Gastrocnemius medialis (tissue), 4 donors: ENCODE measurements at regions not wholly inside any gene's neighbourhood (a gene's known extent, or its start where the extent isn't known, plus 50 kb on each side); places are given as distances from the start of the nearest gene placed in this dataset.
"Not testable (repeated sequence)": the region's sequence is repeated elsewhere in the genome, so short reads cannot be mapped to it uniquely, and the experiment has no call there.

Experiments used
- ATAC-seq, 2 donors: fragments of 150-250 bp; one replicate each; pipeline ENCODE4 v1.9.1; 2016
- DNase-seq, 2 donors: peaks; one replicate each; pipeline ENCODE4 v3.0.0-alpha.2; 2019
- H3K27ac ChIP-seq, 4 donors: fragments of 200-600 bp; sonication (generic); 1 replicate in 1 of 4; 2 replicates in 3 of 4; pipeline ENCODE4 v1.5.1; 2016 to 2018; ENCODE audit warnings: mild to moderate bottlenecking in 2 of 4, moderate library complexity in 1 of 4
- H3K27me3 ChIP-seq, 3 donors: fragments of 200-600 bp; sonication (generic) in 2 of 3; 1 replicate in 1 of 3; 2 replicates in 2 of 3; pipeline versions ENCODE4 v1.5.1 to v1.6.0; 2016 to 2019; ENCODE audit warnings: mild to moderate bottlenecking in 1 of 3, moderate library complexity in 1 of 3
- H3K36me3 ChIP-seq, 2 donors: fragments of 200-600 bp; sonication (generic) in 1 of 2; one replicate each; pipeline ENCODE4 v1.5.1; 2017 to 2018
- H3K4me1 ChIP-seq, 2 donors: fragments of 200-600 bp; sonication (generic) in 1 of 2; one replicate each; pipeline ENCODE4 v1.5.1; 2016 to 2017; ENCODE audit warnings: mild to moderate bottlenecking in 2 of 2
- H3K4me3 ChIP-seq, 4 donors: fragments of 200-600 bp; sonication (generic) in 3 of 4; 1 replicate in 1 of 4; 2 replicates in 3 of 4; pipeline ENCODE4 v1.5.1; 2016 to 2019; ENCODE audit warnings: mild to moderate bottlenecking in 2 of 4
- H3K9me3 ChIP-seq, 3 donors: fragments of 200-600 bp; sonication (generic) in 2 of 3; 1 replicate in 1 of 3; 2 replicates in 2 of 3; pipeline ENCODE4 v1.5.1; 2016 to 2019
- POLR2A ChIP-seq, 2 donors: fragments of 450-650 bp; IDR thresholded peaks; one replicate each; pipeline ENCODE4 v1.6.1; 2017; ENCODE audit warnings: antibody characterized with exemption in 2 of 2, mild to moderate bottlenecking in 2 of 2, moderate library complexity in 2 of 2
- in situ Hi-C, 4 donors: fragments of 200-750 bp; cut with MboI; loops; one replicate each; pipeline versions ENCODE4 v1.15.0 to v1.8.0; 2017; ENCODE audit warnings: low sequenced_read_pairs in 4 of 4
- intact Hi-C: fragments of 100-400 bp; cut with DNase I; formaldehyde crosslinking; loops from one replicate; pipeline ENCODE4 v1.15.1; 2023; ENCODE audit warnings: low total_unique reads
- TF ChIP-seq, protein P1 (sequence below), 5 experiments: fragments of 450-650 bp in 3 of 5; fragments of 200-600 bp in 2 of 5; sonication (generic) in 2 of 5; IDR thresholded peaks in 4 of 5; conservative IDR thresholded peaks in 1 of 5; 1 replicate in 4 of 5; 2 replicates in 1 of 5; pipeline ENCODE4 v1.5.1; 2016 to 2019; ENCODE audit warnings: antibody characterized with exemption in 5 of 5, mild to moderate bottlenecking in 3 of 5, moderate library complexity in 3 of 5

DNA sequence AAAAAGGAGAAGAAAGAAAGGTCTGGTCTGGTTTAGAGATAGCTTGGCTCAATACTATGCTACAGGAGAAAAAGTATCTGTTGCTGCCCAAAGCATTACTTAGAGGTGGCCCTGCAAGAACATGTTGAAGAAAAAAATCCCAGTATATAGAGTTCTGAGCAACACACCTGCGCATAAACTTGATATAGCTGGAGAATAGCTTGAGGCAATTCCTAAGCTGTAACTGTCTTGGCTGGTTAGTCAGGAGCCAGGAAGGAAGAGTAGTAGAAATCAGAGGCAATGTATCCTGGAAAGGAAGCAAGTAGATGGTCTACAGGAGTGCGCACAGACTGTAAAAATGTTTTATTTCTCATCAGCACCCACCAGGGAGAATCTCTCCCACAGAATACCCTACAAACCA lies 209.7 kb downstream of the SLITRK1 start:
- in situ Hi-C loops = no loop called here
- intact Hi-C loops = no loop called here
- Histone ChIP-seq H3K36me3 (no peaks in the 10 kb centered on the region), H3K4me1 (no peaks in the 10 kb centered on the region), H3K9me3 (no peaks in the 10 kb centered on the region), H3K27me3 (no peaks in the 10 kb centered on the region), H3K27ac (no peak overlapping the region), H3K4me3 (no peak overlapping the region)
- ATAC-seq = no peak
- no peak for TF ChIP-seq POLR2A (IDR thresholded peaks at IDR 0.05)
- TF ChIP-seq, protein P1, sequence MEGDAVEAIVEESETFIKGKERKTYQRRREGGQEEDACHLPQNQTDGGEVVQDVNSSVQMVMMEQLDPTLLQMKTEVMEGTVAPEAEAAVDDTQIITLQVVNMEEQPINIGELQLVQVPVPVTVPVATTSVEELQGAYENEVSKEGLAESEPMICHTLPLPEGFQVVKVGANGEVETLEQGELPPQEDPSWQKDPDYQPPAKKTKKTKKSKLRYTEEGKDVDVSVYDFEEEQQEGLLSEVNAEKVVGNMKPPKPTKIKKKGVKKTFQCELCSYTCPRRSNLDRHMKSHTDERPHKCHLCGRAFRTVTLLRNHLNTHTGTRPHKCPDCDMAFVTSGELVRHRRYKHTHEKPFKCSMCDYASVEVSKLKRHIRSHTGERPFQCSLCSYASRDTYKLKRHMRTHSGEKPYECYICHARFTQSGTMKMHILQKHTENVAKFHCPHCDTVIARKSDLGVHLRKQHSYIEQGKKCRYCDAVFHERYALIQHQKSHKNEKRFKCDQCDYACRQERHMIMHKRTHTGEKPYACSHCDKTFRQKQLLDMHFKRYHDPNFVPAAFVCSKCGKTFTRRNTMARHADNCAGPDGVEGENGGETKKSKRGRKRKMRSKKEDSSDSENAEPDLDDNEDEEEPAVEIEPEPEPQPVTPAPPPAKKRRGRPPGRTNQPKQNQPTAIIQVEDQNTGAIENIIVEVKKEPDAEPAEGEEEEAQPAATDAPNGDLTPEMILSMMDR (IDR thresholded peaks at IDR 0.05 in 4 of 5, conservative IDR thresholded peaks at IDR 0.05 in 1 of 5) = no peak
- no peak for DNase-seq

DNA sequence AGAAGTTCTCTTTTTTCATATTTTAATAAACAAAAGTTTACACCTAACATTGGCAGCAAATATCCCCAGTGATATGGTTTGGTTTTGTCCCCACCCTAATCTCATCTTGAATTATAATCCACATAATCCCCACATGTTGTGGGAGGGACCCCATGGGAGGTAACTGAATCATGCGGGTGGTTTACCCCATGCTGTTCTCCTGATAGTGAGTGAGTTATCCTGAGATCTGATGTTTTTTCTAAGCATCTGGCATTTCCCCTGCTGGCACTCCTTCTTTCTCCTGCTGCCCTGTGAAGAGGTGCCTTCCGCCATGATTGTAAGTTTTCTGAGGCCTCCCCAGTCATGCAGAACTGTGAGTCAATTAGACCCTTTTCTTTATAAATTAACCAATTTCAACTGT lies 214.7 kb downstream of the SLITRK1 start:
- H3K4me3 ChIP-seq = no peak overlapping the region
- no peak for ATAC-seq
- intact Hi-C loops = no loop called here
- no peaks in the 10 kb centered on the region for H3K36me3 ChIP-seq
- H3K27ac ChIP-seq = no peak overlapping the region
- TF ChIP-seq, protein P1 (IDR thresholded peaks at IDR 0.05 in 4 of 5, conservative IDR thresholded peaks at IDR 0.05 in 1 of 5) = no peak
- no peak for TF ChIP-seq POLR2A (IDR thresholded peaks at IDR 0.05)
- H3K27me3 ChIP-seq = no peaks in the 10 kb centered on the region
- H3K4me1 ChIP-seq = no peaks in the 10 kb centered on the region
- H3K9me3 ChIP-seq = no peaks in the 10 kb centered on the region
- in situ Hi-C loops = no loop called here
- DNase-seq = no peak

DNA sequence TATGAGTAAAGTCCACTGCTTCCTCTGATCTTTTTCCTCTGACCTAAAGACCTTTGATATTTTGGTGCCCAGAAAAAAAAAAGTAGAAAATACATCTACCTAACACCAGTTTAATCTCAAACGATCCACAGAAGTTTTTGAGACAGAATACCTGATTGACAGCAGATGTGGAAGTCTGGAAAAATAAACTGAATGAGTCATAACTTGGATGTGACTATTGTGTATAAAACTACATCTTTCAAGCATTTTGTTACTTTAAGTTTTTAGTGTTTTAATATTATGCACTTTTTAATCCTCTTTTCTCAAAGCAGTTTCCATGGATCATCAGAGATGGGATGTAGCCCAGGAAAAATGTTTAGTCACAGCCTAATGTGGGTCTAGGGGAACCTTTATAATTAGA lies 216.1 kb downstream of the SLITRK1 start:
- TF ChIP-seq POLR2A (IDR thresholded peaks at IDR 0.05) = no peak
- TF ChIP-seq, protein P1 (IDR thresholded peaks at IDR 0.05 in 4 of 5, conservative IDR thresholded peaks at IDR 0.05 in 1 of 5) = no peak
- DNase-seq (no peak), ATAC-seq (no peak)
- Histone ChIP-seq H3K27ac (no peak overlapping the region), H3K9me3 (no peaks in the 10 kb centered on the region), H3K36me3 (no peaks in the 10 kb centered on the region), H3K4me1 (no peaks in the 10 kb centered on the region), H3K4me3 (no peak overlapping the region), H3K27me3 (no peaks in the 10 kb centered on the region)
- in situ Hi-C loops (no loop called here), intact Hi-C loops (no loop called here)

DNA sequence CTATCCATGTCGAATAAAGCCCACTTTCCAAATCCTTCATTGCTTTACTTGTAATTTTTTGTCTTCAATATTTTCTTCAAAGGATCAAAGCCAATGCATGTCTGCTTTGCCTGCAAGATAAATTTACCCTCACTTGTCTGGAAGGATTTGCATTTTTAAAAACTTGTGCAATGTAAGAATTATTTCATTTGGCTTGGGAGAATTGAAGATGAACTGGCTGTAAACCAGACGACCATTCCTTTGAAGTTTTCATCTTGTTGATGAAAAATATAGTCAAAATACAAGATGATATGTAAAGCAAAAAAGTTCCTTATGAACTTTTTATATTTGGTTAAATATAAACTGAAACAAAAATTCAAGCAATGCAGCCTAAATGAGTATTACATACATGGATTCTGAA lies 225.0 kb downstream of the SLITRK1 start:
- Histone ChIP-seq H3K4me1 (no peaks in the 10 kb centered on the region), H3K36me3 (no peaks in the 10 kb centered on the region), H3K27me3 (no peaks in the 10 kb centered on the region), H3K9me3 (no peaks in the 10 kb centered on the region), H3K4me3 (no peak overlapping the region), H3K27ac (no peak overlapping the region)
- ATAC-seq (no peak), DNase-seq (no peak)
- intact Hi-C loops (no loop called here), in situ Hi-C loops (no loop called here)
- TF ChIP-seq, protein P1 (IDR thresholded peaks at IDR 0.05 in 4 of 5, conservative IDR thresholded peaks at IDR 0.05 in 1 of 5) = no peak
- no peak for TF ChIP-seq POLR2A (IDR thresholded peaks at IDR 0.05)

DNA sequence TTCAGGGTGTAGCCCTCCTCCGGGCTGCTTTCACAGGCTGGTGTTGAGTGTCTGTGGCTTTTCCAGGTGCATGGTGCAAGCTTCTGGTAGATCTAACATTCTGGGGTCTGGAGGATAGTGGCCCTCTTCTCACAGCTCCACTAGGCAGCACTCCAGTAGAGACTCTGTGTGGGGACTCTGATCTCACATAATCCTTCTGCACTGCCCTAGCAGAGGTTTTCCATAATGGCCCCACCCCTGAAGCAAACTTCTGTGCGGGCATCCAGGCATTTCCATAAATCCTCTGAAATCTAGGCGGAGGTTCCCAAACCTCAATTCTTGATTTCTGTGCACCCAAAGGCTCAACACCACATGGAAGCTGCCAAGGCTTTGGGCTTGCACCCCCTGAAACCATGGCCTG lies 239.7 kb downstream of the SLITRK1 start:
- H3K36me3 ChIP-seq, in situ Hi-C loops, H3K4me3 ChIP-seq, DNase-seq, H3K27me3 ChIP-seq, intact Hi-C loops, H3K27ac ChIP-seq, ATAC-seq, H3K4me1 ChIP-seq, H3K9me3 ChIP-seq: not testable (repeated sequence)
